Urinary bladder (tissue), 3 donors: ENCODE measurements at regions not wholly inside any gene's neighbourhood (a gene's known extent, or its start where the extent isn't known, plus 50 kb on each side); places are given as distances from the start of the nearest gene placed in this dataset.

Source experiments
- DNase-seq: peaks from one replicate; pipeline ENCODE4 v3.0.0-alpha.2; 2015; ENCODE audit errors: extremely low spot score
- H3K27ac ChIP-seq: one replicate; pipeline ENCODE4 v1.5.1; 2013; ENCODE audit warnings: low read depth, mild to moderate bottlenecking, moderate library complexity
- H3K36me3 ChIP-seq: one replicate; pipeline ENCODE4 v1.6.1; 2013; ENCODE audit warnings: mild to moderate bottlenecking, moderate library complexity; ENCODE audit not compliant: insufficient read depth
- H3K4me1 ChIP-seq: one replicate; pipeline ENCODE4 v1.6.1; 2013; ENCODE audit warnings: mild to moderate bottlenecking, moderate library complexity; ENCODE audit not compliant: insufficient read depth
- H3K4me3 ChIP-seq: one replicate; pipeline ENCODE4 v1.5.1; 2013; ENCODE audit warnings: low read depth, low read length
- WGBS: extraction: QIAGEN DNeasy Blood & Tissue Kit; methylation state at CpG from one replicate; pipeline ENCODE4 v1.1.7; 2013; 5-methylcytosine and 5-hydroxymethylcytosine counted together
- donor health status: healthy with polysubstance abuse.
- donor health status: healthy.

GRCh38 chr14:98512501-98513251 lies 759.3 kb downstream of the BCL11B start:
- Histone ChIP-seq H3K4me1 (no peaks in the 10 kb centered on the region), H3K4me3 (no peak overlapping the region), H3K36me3 (no peaks in the 10 kb centered on the region), H3K27ac (no peak overlapping the region)
- DNase-seq = no peak
- 37% methylated on average over 10 of the region's 10 CpGs for WGBS

GRCh38 chr14:98513558-98513957 lies 758.4 kb downstream of the BCL11B start:
- DNase-seq = no peak
- 86% methylated on average over 3 of the region's 3 CpGs for WGBS

GRCh38 chr14:98514016-98514415 lies 758.0 kb downstream of the BCL11B start:
- H3K4me1 ChIP-seq = no peaks in the 10 kb centered on the region
- no peak overlapping the region for H3K4me3 ChIP-seq
- no peak overlapping the region for H3K27ac ChIP-seq
- DNase-seq = no peak
- H3K36me3 ChIP-seq = no peaks in the 10 kb centered on the region

More at GRCh38 chr14:98513558-98513957, 758.4 kb downstream of the BCL11B start:
- no peak overlapping the region for H3K27ac ChIP-seq
- no peaks in the 10 kb centered on the region for H3K36me3 ChIP-seq
- H3K4me3 ChIP-seq = no peak overlapping the region
- H3K4me1 ChIP-seq = no peaks in the 10 kb centered on the region

- no peaks in the 10 kb centered on the region for H3K4me1 ChIP-seq
- no peak overlapping the region for H3K4me3 ChIP-seq
- 71% methylated on average over 3 of the region's 3 CpGs for WGBS
- H3K36me3 ChIP-seq = no peaks in the 10 kb centered on the region
- H3K27ac ChIP-seq = no peak overlapping the region
- DNase-seq = no peak
These were observed 735.7 kb downstream of the BCL11B start for GRCh38 chr14:98536256-98536655.

GRCh38 chr14:98542316-98542715 lies 729.7 kb downstream of the BCL11B start:
- Histone ChIP-seq H3K27ac (no peak overlapping the region), H3K4me3 (no peak overlapping the region), H3K36me3 (no peaks in the 10 kb centered on the region), H3K4me1 (no peaks in the 10 kb centered on the region)
- DNase-seq = no peak
- WGBS = 78% methylated on average over 10 of the region's 10 CpGs

- H3K4me1 ChIP-seq = no peaks in the 10 kb centered on the region
- WGBS = 47% methylated on average over 2 of the region's 2 CpGs
- no peak for DNase-seq
- no peak overlapping the region for H3K27ac ChIP-seq
- H3K36me3 ChIP-seq = no peaks in the 10 kb centered on the region
- H3K4me3 ChIP-seq = no peak overlapping the region
These were observed 728.9 kb downstream of the BCL11B start for GRCh38 chr14:98543074-98543473.

GRCh38 chr14:98544174-98544573 lies 727.8 kb downstream of the BCL11B start:
- Histone ChIP-seq H3K4me1 (no peaks in the 10 kb centered on the region), H3K27ac (no peak overlapping the region), H3K4me3 (no peak overlapping the region), H3K36me3 (no peaks in the 10 kb centered on the region)
- no peak for DNase-seq
- 65% methylated on average over 4 of the region's 4 CpGs for WGBS

- DNase-seq = no peak
- H3K4me1 ChIP-seq = no peaks in the 10 kb centered on the region
- H3K4me3 ChIP-seq = no peak overlapping the region
- H3K27ac ChIP-seq = no peak overlapping the region
- H3K36me3 ChIP-seq = no peaks in the 10 kb centered on the region
These were observed 726.8 kb downstream of the BCL11B start for GRCh38 chr14:98545181-98545580.

- Histone ChIP-seq H3K36me3 (no peaks in the 10 kb centered on the region), H3K4me1 (no peaks in the 10 kb centered on the region), H3K4me3 (no peak overlapping the region), H3K27ac (no peak overlapping the region)
- WGBS = 39% methylated on average over 6 of the region's 6 CpGs
- no peak for DNase-seq
These were observed 723.8 kb downstream of the BCL11B start for GRCh38 chr14:98548071-98548686.

- WGBS = 77% methylated on average over 5 of the region's 5 CpGs
- H3K36me3 ChIP-seq = no peaks in the 10 kb centered on the region
These were observed 721.0 kb downstream of the BCL11B start for GRCh38 chr14:98551028-98551427.

GRCh38 chr14:98555440-98555839 lies 716.6 kb downstream of the BCL11B start:
- H3K27ac ChIP-seq = no peak overlapping the region
- 32% methylated on average over 1 of the region's 1 CpG for WGBS
- no peak for DNase-seq
- no peaks in the 10 kb centered on the region for H3K4me1 ChIP-seq
- H3K36me3 ChIP-seq = no peaks in the 10 kb centered on the region
- H3K4me3 ChIP-seq = no peak overlapping the region

More at GRCh38 chr14:98551028-98551427, 721.0 kb downstream of the BCL11B start:
- Histone ChIP-seq H3K4me3 (no peak overlapping the region), H3K27ac (no peak overlapping the region), H3K4me1 (no peaks in the 10 kb centered on the region)
- DNase-seq = no peak

GRCh38 chr14:98564006-98564405 lies 708.0 kb downstream of the BCL11B start:
- H3K27ac ChIP-seq = no peak overlapping the region
- WGBS = 7% methylated on average over 5 of the region's 5 CpGs
- no peaks in the 10 kb centered on the region for H3K36me3 ChIP-seq
- H3K4me3 ChIP-seq = no peak overlapping the region
- H3K4me1 ChIP-seq = no peaks in the 10 kb centered on the region
- no peak for DNase-seq

GRCh38 chr14:98564541-98564940 lies 707.5 kb downstream of the BCL11B start:
- DNase-seq = no peak
- Histone ChIP-seq H3K4me1 (no peaks in the 10 kb centered on the region), H3K4me3 (no peak overlapping the region), H3K27ac (no peak overlapping the region), H3K36me3 (no peaks in the 10 kb centered on the region)

GRCh38 chr14:98571104-98571503 lies 700.9 kb downstream of the BCL11B start:
- 76% methylated on average over 2 of the region's 2 CpGs for WGBS
- DNase-seq = no peak
- Histone ChIP-seq H3K4me3 (no peak overlapping the region), H3K4me1 (no peaks in the 10 kb centered on the region), H3K27ac (no peak overlapping the region), H3K36me3 (no peaks in the 10 kb centered on the region)
